ENCODE measurements at regions not wholly inside any gene's neighbourhood (a gene's known extent, or its start where the extent isn't known, plus 50 kb on each side); places are given as distances from the start of the nearest gene placed in this dataset.

- TF ChIP-seq POLR2A (IDR thresholded peaks at IDR 0.05; ENCODE audit: low read depth, low read length) (no peak), CTCF (conservative IDR thresholded peaks at IDR 0.05; ENCODE audit: low read depth, low read length) (no peak), FOS (IDR thresholded peaks at IDR 0.05; ENCODE audit: low read depth, low read length) (no peak), RAD21 (IDR thresholded peaks at IDR 0.05; ENCODE audit: low read length) (no peak), USF2 (IDR thresholded peaks at IDR 0.05; ENCODE audit: low read depth, low read length) (no peak), CHD1 (IDR thresholded peaks at IDR 0.05; ENCODE audit: low read depth, low read length) (no peak), NFE2L2 (IDR thresholded peaks at IDR 0.05; ENCODE audit: low read depth, low read length) (no peak), CEBPB (IDR thresholded peaks at IDR 0.05; ENCODE audit: low read depth, low read length) (no peak), MAZ (IDR thresholded peaks at IDR 0.05; ENCODE audit: borderline replicate concordance, low read depth, low read length) (no peak), ELK1 (IDR thresholded peaks at IDR 0.05; ENCODE audit: borderline replicate concordance, low read depth, low read length) (no peak), RFX5 (IDR thresholded peaks at IDR 0.05; ENCODE audit: low read depth, low read length) (no peak)
These were observed 106.1 kb upstream of the STC2 start for GRCh38 chr5:173434270-173434669.
